NT2/D1 (cell line): ENCODE measurements at regions not wholly inside any gene's neighbourhood (a gene's known extent, or its start where the extent isn't known, plus 50 kb on each side); places are given as distances from the start of the nearest gene placed in this dataset.
"Not testable (repeated sequence)": the region's sequence is repeated elsewhere in the genome, so short reads cannot be mapped to it uniquely, and the experiment has no call there.

ENCODE experiments used
- DNase-seq: peaks from one replicate; pipeline ENCODE4 v3.0.0-alpha.2; 2011; ENCODE audit warnings: low read depth, low spot score
- H3K27me3 ChIP-seq: 2 replicates; pipeline ENCODE4 v1.6.0; 2011; ENCODE audit warnings: mild to moderate bottlenecking; ENCODE audit not compliant: insufficient read length, insufficient read depth
- H3K36me3 ChIP-seq: 2 replicates; pipeline ENCODE4 v1.6.1; 2011; ENCODE audit warnings: mild to moderate bottlenecking, low read length, mixed read lengths; ENCODE audit not compliant: insufficient read depth, insufficient read length
- H3K4me1 ChIP-seq: 2 replicates; pipeline ENCODE4 v1.5.1; 2011; ENCODE audit not compliant: insufficient read depth, insufficient read length
- H3K4me3 ChIP-seq: 2 replicates; pipeline ENCODE4 v1.5.1; 2011; ENCODE audit warnings: low read depth; ENCODE audit not compliant: insufficient read length
- H3K9ac ChIP-seq: 2 replicates; pipeline ENCODE4 v1.6.0; 2011; ENCODE audit warnings: low read depth; ENCODE audit not compliant: insufficient read length
- H3K9me3 ChIP-seq: 2 replicates; pipeline ENCODE4 v1.5.1; 2011; ENCODE audit warnings: mild to moderate bottlenecking, low read length; ENCODE audit not compliant: insufficient read depth
- SUZ12 ChIP-seq: IDR thresholded peaks from 2 replicates; pipeline ENCODE4 v1.6.1; 2011; ENCODE audit not compliant: insufficient read length, insufficient read depth; ENCODE audit errors: extremely low read depth
- YY1 ChIP-seq: IDR thresholded peaks from 2 replicates; pipeline ENCODE4 v1.6.1; 2011; ENCODE audit not compliant: insufficient read length, insufficient read depth
- ZNF274 ChIP-seq: IDR thresholded peaks from 2 replicates; pipeline ENCODE4 v1.6.1; 2011; ENCODE audit warnings: mild to moderate bottlenecking, low read depth, low read length

GRCh38 chr4:9602389-9602914, 158.2 kb downstream of the DEFB131A start:
- Histone ChIP-seq H3K36me3 (no peaks in the 10 kb centered on the region), H3K27me3 (no peaks in the 10 kb centered on the region), H3K9me3 (no peaks in the 10 kb centered on the region; the same call in 1 of the 2 replicates), H3K9ac (no peak overlapping the region), H3K4me1 (peaks cover 5% of the 10 kb centered on the region), H3K4me3 (no peak overlapping the region)
- DNase-seq: no peak
- TF ChIP-seq YY1 (no peak), ZNF274 (no peak), SUZ12 (no peak)

GRCh38 chr4:9604031-9604892, 160.0 kb downstream of the DEFB131A start:
- not testable (repeated sequence) for H3K4me3 ChIP-seq, H3K36me3 ChIP-seq, H3K9me3 ChIP-seq, H3K9ac ChIP-seq, H3K4me1 ChIP-seq, H3K27me3 ChIP-seq
- DNase-seq: peak; percentile 33

DNA sequence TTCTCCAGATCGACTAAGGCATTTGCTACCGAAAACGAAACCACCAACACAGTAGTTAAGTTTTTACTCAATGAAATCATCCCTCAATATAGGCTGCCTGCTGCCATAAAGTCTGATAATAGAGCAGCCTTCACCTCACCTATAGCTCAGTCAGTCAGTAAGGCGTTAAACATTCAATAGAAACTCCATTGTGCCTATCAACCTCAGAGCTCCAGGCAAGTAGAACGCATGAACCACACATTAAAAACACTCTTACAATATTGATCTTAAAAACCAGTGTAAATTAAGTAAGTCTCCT, 160.6 kb downstream of the DEFB131A start:
- H3K27me3 ChIP-seq, H3K36me3 ChIP-seq, H3K4me3 ChIP-seq, H3K4me1 ChIP-seq, H3K9ac ChIP-seq, H3K9me3 ChIP-seq, DNase-seq: not testable (repeated sequence)

GRCh38 chr4:9608300-9608699, 164.1 kb downstream of the DEFB131A start:
- no peak for DNase-seq
- no peak overlapping the region for H3K9ac ChIP-seq
- H3K4me3 ChIP-seq: no peak overlapping the region

DNA sequence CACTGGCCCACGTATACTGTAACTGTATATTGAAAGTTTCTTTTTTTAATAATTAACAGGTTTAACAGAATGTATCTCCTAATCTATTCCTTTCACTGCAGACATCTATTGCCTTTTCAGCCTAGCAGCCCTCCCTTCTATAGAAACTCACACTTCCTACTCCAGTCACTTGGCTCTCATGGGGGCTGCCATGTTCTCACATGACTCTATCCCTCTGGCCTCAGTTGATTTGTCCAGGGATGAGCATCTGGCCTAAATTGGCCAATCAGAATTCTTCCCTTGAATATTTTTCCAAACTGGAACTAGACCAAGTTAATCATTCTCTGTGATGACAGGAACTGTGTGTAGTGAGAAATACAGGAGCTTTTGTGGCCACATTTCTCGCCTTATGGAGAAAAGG, 166.1 kb downstream of the DEFB131A start:
- H3K9ac ChIP-seq, H3K9me3 ChIP-seq, H3K4me1 ChIP-seq, H3K4me3 ChIP-seq, H3K27me3 ChIP-seq, DNase-seq, H3K36me3 ChIP-seq: not testable (repeated sequence)

More at GRCh38 chr4:9608300-9608699, 164.1 kb downstream of the DEFB131A start:
- Histone ChIP-seq H3K36me3 (peaks cover 5% of the 10 kb centered on the region), H3K27me3 (no peaks in the 10 kb centered on the region), H3K4me1 (no peaks in the 10 kb centered on the region), H3K9me3 (no peaks in the 10 kb centered on the region)
- TF ChIP-seq SUZ12: no peak
- TF ChIP-seq ZNF274: no peak
- TF ChIP-seq YY1: no peak

GRCh38 chr4:9611101-9611500, 166.9 kb downstream of the DEFB131A start:
- peaks cover 5% of the 10 kb centered on the region for H3K36me3 ChIP-seq
- no peaks in the 10 kb centered on the region for H3K27me3 ChIP-seq
- H3K4me3 ChIP-seq: no peak overlapping the region
- no peak overlapping the region for H3K9ac ChIP-seq
- DNase-seq: no peak
- no peaks in the 10 kb centered on the region for H3K4me1 ChIP-seq
- H3K9me3 ChIP-seq: no peaks in the 10 kb centered on the region
- no peak for TF ChIP-seq SUZ12
- no peak for TF ChIP-seq YY1
- no peak for TF ChIP-seq ZNF274

- not testable (repeated sequence) for H3K9ac ChIP-seq, H3K4me1 ChIP-seq, H3K9me3 ChIP-seq, H3K27me3 ChIP-seq, DNase-seq, H3K4me3 ChIP-seq, H3K36me3 ChIP-seq
Measured at GRCh38 chr4:9636411-9636810, 145.0 kb upstream of the DRD5 start.

GRCh38 chr4:9659678-9660077, 121.8 kb upstream of the DRD5 start:
- not testable (repeated sequence) for DNase-seq

DNA sequence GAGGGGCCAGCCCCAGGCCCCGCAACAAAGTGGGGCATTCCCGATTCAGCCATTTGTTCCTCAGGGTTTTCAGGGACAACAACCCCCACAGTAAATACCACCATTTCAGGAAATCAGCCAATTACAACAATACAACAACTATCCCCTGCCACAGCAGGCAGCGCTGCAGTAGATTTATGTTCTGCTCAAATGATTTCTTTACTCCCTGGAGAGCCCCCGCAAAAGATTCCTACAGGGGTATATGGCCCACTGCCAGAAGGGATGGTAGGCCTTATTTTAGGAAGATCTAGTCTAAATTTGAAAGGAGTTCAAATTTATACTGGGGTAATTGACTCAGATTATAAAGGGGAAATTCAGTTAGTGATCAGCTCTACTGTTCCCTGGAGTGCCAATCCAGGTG, 120.5 kb upstream of the DRD5 start:
- not testable (repeated sequence) for H3K36me3 ChIP-seq, H3K9me3 ChIP-seq, DNase-seq, H3K9ac ChIP-seq, H3K27me3 ChIP-seq, H3K4me3 ChIP-seq, H3K4me1 ChIP-seq

More at GRCh38 chr4:9659678-9660077, 121.8 kb upstream of the DRD5 start:
- H3K4me3 ChIP-seq, H3K27me3 ChIP-seq, H3K36me3 ChIP-seq, H3K9ac ChIP-seq, H3K9me3 ChIP-seq, H3K4me1 ChIP-seq: not testable (repeated sequence)

DNA sequence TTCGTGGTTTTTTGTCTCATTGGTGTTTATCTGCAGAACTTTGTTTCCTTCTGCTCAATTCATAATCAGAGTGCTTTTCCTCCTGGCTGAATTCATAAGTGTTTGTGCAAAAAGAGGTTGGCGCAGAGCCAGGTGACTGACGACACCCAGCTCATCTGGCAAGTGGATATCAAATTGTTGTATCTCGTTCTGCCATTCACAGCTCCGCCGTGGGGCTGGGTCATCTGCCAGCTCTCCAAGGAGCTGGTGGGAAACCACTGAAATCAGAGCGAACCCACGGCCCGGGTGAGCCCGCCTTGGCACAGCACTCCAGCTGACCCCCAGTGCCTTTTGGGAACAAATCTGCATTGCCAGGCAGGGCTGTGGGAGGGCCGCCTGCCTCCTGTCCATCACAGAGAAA, 110.7 kb upstream of the DRD5 start:
- not testable (repeated sequence) for H3K9ac ChIP-seq, H3K9me3 ChIP-seq, H3K4me3 ChIP-seq, H3K4me1 ChIP-seq, DNase-seq, H3K27me3 ChIP-seq, H3K36me3 ChIP-seq

GRCh38 chr4:9677357-9677756, 104.1 kb upstream of the DRD5 start:
- not testable (repeated sequence) for H3K4me3 ChIP-seq, H3K9me3 ChIP-seq, H3K4me1 ChIP-seq, H3K27me3 ChIP-seq, H3K36me3 ChIP-seq, H3K9ac ChIP-seq, DNase-seq
